ENCODE measurements at regions not wholly inside any gene's neighbourhood (a gene's known extent, or its start where the extent isn't known, plus 50 kb on each side); places are given as distances from the start of the nearest gene placed in this dataset.

- H3K36me3 ChIP-seq (ENCODE audit: control insufficient read depth in 2 of 2, insufficient read depth in 2 of 2, low read length in 1 of 2) = no peaks in the 10 kb centered on the region
- no peak overlapping the region for H3K4me3 ChIP-seq
- WGBS (ENCODE audit: insufficient coverage, insufficient replicate concordance, low lambda C conversion rate, missing lambda C conversion rate) = 57% methylated on average over 4 of the region's 4 CpGs
- FAIRE-seq (no peak), DNase-seq (ENCODE audit: low read depth, low spot score) (no peak), ATAC-seq (no peak)
- H3K4me2 ChIP-seq (ENCODE audit: control insufficient read depth, insufficient read depth) = no peak overlapping the region
- H2AFZ ChIP-seq (ENCODE audit: control insufficient read depth, low read depth, low read length) = no peak overlapping the region
- in situ Hi-C loops (cut with MboI) (loop anchor here (10.0 kb wide), 1 partner anchor 1186 kb away; no protein-coding TSS in a partner anchor), intact Hi-C loops (cut with micrococcal nuclease; ENCODE audit: unreplicated experiment) (no loop called here)
- H4K20me1 ChIP-seq (ENCODE audit: control insufficient read depth, insufficient read depth) = no peaks in the 10 kb centered on the region
- ChIA-PET SMC1A (ENCODE audit: uncharacterized antibody, unreplicated experiment) (no interaction called here), POLR2A (no interaction called here), CTCF (interaction anchor here (2.7 kb wide), 1 partner anchor 13 kb away, joined by 6 read pairs; no protein-coding TSS in a partner anchor), RAD21 (ENCODE audit: unreplicated experiment) (no interaction called here)
- no peak overlapping the region for H3K27ac ChIP-seq (ENCODE audit: control insufficient read depth, insufficient read depth)
- H3K27me3 ChIP-seq (replicated peaks in 1 of 2; ENCODE audit: control insufficient read depth in 2 of 2, insufficient read depth in 2 of 2, low read length in 1 of 2) = no peaks in the 10 kb centered on the region; a peak in 1 of 4 replicates
- no peaks in the 10 kb centered on the region for H3K79me2 ChIP-seq (ENCODE audit: control insufficient read depth, insufficient read depth, low read length)
- H3K9ac ChIP-seq (ENCODE audit: control insufficient read depth, insufficient read depth, low read length) = no peak overlapping the region
- no peaks in the 10 kb centered on the region for H3K9me3 ChIP-seq (replicated peaks; ENCODE audit: control insufficient read depth, insufficient read depth, low read length)
- H3K4me1 ChIP-seq (ENCODE audit: control insufficient read depth, insufficient read depth, low read length) = no peaks in the 10 kb centered on the region
- no TSS peak for BruUV-seq (replicated peaks)
- TF ChIP-seq, protein P1, sequence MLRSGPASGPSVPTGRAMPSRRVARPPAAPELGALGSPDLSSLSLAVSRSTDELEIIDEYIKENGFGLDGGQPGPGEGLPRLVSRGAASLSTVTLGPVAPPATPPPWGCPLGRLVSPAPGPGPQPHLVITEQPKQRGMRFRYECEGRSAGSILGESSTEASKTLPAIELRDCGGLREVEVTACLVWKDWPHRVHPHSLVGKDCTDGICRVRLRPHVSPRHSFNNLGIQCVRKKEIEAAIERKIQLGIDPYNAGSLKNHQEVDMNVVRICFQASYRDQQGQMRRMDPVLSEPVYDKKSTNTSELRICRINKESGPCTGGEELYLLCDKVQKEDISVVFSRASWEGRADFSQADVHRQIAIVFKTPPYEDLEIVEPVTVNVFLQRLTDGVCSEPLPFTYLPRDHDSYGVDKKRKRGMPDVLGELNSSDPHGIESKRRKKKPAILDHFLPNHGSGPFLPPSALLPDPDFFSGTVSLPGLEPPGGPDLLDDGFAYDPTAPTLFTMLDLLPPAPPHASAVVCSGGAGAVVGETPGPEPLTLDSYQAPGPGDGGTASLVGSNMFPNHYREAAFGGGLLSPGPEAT (IDR thresholded peaks at IDR 0.05; ENCODE audit: low read depth) = no peak
- TF ChIP-seq PKNOX1 (IDR thresholded peaks at IDR 0.05) = no peak
- TF ChIP-seq KDM1A (IDR thresholded peaks at IDR 0.05; ENCODE audit: borderline replicate concordance) = no peak
- TF ChIP-seq YBX1 (IDR thresholded peaks at IDR 0.05) = no peak
- TF ChIP-seq IRF4 (IDR thresholded peaks at IDR 0.05; ENCODE audit: low read depth, low read length) = no peak
- no peak for TF ChIP-seq SPI1 (IDR thresholded peaks at IDR 0.05; ENCODE audit: borderline replicate concordance, insufficient read depth, low read depth, low read length)
- TF ChIP-seq ZNF24 (IDR thresholded peaks at IDR 0.05) = no peak
- TF ChIP-seq USF1 (IDR thresholded peaks at IDR 0.05; ENCODE audit: borderline replicate concordance, extremely low read length, insufficient read depth, low read depth, low read length) = no peak
- no peak for TF ChIP-seq ZNF622 (IDR thresholded peaks at IDR 0.05)
- TF ChIP-seq ZNF687 (IDR thresholded peaks at IDR 0.05) = no peak
- no peak for TF ChIP-seq ZBTB40 (IDR thresholded peaks at IDR 0.05; ENCODE audit: borderline replicate concordance)
Measured at GRCh38 chr2:234558642-234559041, 61.8 kb upstream of the ARL4C start.
